Peyer's patch (tissue), 4 donors: ENCODE measurements at regions not wholly inside any gene's neighbourhood (a gene's known extent, or its start where the extent isn't known, plus 50 kb on each side); places are given as distances from the start of the nearest gene placed in this dataset.

ENCODE experiments used
- DNase-seq, 3 donors: peaks; one replicate each; pipeline ENCODE4 v3.0.0-alpha.2; 2017 to 2019
- H3K27ac ChIP-seq, 4 donors: fragments of 200-600 bp; sonication (generic); one replicate each; pipeline ENCODE4 v1.5.1; 2016 to 2019
- H3K27me3 ChIP-seq, 2 donors: fragments of 200-600 bp; sonication (generic); one replicate each; pipeline ENCODE4 v1.5.1; 2019
- H3K36me3 ChIP-seq, 3 donors: fragments of 200-600 bp; sonication (generic); one replicate each; pipeline ENCODE4 v1.5.1; 2016 to 2019
- H3K4me1 ChIP-seq, 4 donors: fragments of 200-600 bp; sonication (generic); one replicate each; pipeline ENCODE4 v1.5.1; 2016 to 2019
- H3K4me3 ChIP-seq, 4 donors: fragments of 200-600 bp; sonication (generic); 1 replicate in 3 of 4; 2 replicates in 1 of 4; pipeline ENCODE4 v1.5.1; 2016 to 2019; ENCODE audit warnings: mild to moderate bottlenecking in 1 of 4
- H3K9me3 ChIP-seq, 4 donors: fragments of 200-600 bp; sonication (generic); one replicate each; pipeline ENCODE4 v1.5.1; 2016 to 2019; ENCODE audit warnings: mild to moderate bottlenecking in 1 of 4
- POLR2A ChIP-seq, 2 donors: fragments of 450-650 bp; IDR thresholded peaks; one replicate each; pipeline ENCODE4 v1.5.1; 2017; ENCODE audit warnings: antibody characterized with exemption in 2 of 2, mild to moderate bottlenecking in 2 of 2, moderate library complexity in 2 of 2
- TF ChIP-seq, protein P1 (sequence below), 6 experiments: fragments of 450-650 bp in 4 of 6; fragments of 200-600 bp in 2 of 6; sonication (generic) in 1 of 6; IDR thresholded peaks; one replicate each; pipeline ENCODE4 v1.5.1; 2017 to 2019; ENCODE audit warnings: antibody characterized with exemption in 6 of 6, mild to moderate bottlenecking in 3 of 6, moderate library complexity in 1 of 6

GRCh38 chr10:60606343-60607080, 171.8 kb upstream of the CDK1 start:
- Histone ChIP-seq H3K4me1 (no peaks in the 10 kb centered on the region), H3K36me3 (no peaks in the 10 kb centered on the region), H3K9me3 (no peaks in the 10 kb centered on the region), H3K27ac (no peak overlapping the region), H3K27me3 (no peaks in the 10 kb centered on the region), H3K4me3 (no peak overlapping the region)
- DNase-seq: no peak
- TF ChIP-seq, protein P1, sequence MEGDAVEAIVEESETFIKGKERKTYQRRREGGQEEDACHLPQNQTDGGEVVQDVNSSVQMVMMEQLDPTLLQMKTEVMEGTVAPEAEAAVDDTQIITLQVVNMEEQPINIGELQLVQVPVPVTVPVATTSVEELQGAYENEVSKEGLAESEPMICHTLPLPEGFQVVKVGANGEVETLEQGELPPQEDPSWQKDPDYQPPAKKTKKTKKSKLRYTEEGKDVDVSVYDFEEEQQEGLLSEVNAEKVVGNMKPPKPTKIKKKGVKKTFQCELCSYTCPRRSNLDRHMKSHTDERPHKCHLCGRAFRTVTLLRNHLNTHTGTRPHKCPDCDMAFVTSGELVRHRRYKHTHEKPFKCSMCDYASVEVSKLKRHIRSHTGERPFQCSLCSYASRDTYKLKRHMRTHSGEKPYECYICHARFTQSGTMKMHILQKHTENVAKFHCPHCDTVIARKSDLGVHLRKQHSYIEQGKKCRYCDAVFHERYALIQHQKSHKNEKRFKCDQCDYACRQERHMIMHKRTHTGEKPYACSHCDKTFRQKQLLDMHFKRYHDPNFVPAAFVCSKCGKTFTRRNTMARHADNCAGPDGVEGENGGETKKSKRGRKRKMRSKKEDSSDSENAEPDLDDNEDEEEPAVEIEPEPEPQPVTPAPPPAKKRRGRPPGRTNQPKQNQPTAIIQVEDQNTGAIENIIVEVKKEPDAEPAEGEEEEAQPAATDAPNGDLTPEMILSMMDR (IDR thresholded peaks at IDR 0.05): no peak

- H3K9me3 ChIP-seq: no peaks in the 10 kb centered on the region
- H3K27me3 ChIP-seq: no peaks in the 10 kb centered on the region
- H3K4me1 ChIP-seq: no peaks in the 10 kb centered on the region
- no peak for DNase-seq
- H3K27ac ChIP-seq: no peak overlapping the region
- H3K4me3 ChIP-seq: no peak overlapping the region
- H3K36me3 ChIP-seq: no peaks in the 10 kb centered on the region
- TF ChIP-seq, protein P1 (IDR thresholded peaks at IDR 0.05): no peak
- TF ChIP-seq POLR2A (IDR thresholded peaks at IDR 0.05): no peak
Measured at GRCh38 chr10:60605476-60605875, 172.8 kb upstream of the CDK1 start.

- TF ChIP-seq POLR2A (IDR thresholded peaks at IDR 0.05): no peak
- TF ChIP-seq, protein P1 (IDR thresholded peaks at IDR 0.05): no peak
- DNase-seq: no peak
- H3K36me3 ChIP-seq: no peaks in the 10 kb centered on the region
- H3K9me3 ChIP-seq: no peaks in the 10 kb centered on the region
- H3K4me1 ChIP-seq: no peaks in the 10 kb centered on the region
- no peak overlapping the region for H3K27ac ChIP-seq
- H3K4me3 ChIP-seq: no peak overlapping the region
- no peaks in the 10 kb centered on the region for H3K27me3 ChIP-seq
Measured at GRCh38 chr10:60604342-60604741, 173.9 kb upstream of the CDK1 start.

- no peak for TF ChIP-seq POLR2A (IDR thresholded peaks at IDR 0.05)
- TF ChIP-seq, protein P1 (IDR thresholded peaks at IDR 0.05): no peak
- H3K4me3 ChIP-seq: no peak overlapping the region
- no peaks in the 10 kb centered on the region for H3K27me3 ChIP-seq
- no peaks in the 10 kb centered on the region for H3K4me1 ChIP-seq
- H3K36me3 ChIP-seq: no peaks in the 10 kb centered on the region
- DNase-seq: no peak
- no peak overlapping the region for H3K27ac ChIP-seq
- no peaks in the 10 kb centered on the region for H3K9me3 ChIP-seq
Measured at GRCh38 chr10:60597513-60597912, 180.8 kb upstream of the CDK1 start.

DNA sequence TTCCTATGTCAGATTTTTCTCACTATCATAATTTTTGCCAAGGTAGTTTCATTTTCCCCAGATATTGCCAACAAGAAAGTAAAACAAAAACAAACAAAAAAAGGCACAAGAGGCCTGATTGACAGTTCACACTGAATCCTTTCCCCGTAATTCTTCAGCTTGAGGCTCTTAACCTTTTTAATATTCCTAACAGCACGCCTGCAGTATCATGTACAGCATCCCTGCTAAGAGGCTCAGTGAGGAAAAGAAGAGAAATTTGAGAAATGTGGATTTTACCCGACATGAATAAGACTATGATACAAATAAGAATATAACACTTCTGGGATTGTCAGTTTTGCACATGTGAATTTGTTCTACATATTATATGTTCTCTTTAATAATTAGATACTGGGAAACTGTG, 182.4 kb upstream of the CDK1 start:
- TF ChIP-seq, protein P1 (IDR thresholded peaks at IDR 0.05): no peak
- no peak for TF ChIP-seq POLR2A (IDR thresholded peaks at IDR 0.05)
- Histone ChIP-seq H3K4me1 (no peaks in the 10 kb centered on the region), H3K4me3 (no peak overlapping the region), H3K27me3 (no peaks in the 10 kb centered on the region), H3K27ac (no peak overlapping the region), H3K36me3 (no peaks in the 10 kb centered on the region), H3K9me3 (no peaks in the 10 kb centered on the region)
- DNase-seq: no peak
